ENCODE measurements at regions not wholly inside any gene's neighbourhood (a gene's known extent, or its start where the extent isn't known, plus 50 kb on each side); places are given as distances from the start of the nearest gene placed in this dataset.

- TF ChIP-seq, protein P1, sequence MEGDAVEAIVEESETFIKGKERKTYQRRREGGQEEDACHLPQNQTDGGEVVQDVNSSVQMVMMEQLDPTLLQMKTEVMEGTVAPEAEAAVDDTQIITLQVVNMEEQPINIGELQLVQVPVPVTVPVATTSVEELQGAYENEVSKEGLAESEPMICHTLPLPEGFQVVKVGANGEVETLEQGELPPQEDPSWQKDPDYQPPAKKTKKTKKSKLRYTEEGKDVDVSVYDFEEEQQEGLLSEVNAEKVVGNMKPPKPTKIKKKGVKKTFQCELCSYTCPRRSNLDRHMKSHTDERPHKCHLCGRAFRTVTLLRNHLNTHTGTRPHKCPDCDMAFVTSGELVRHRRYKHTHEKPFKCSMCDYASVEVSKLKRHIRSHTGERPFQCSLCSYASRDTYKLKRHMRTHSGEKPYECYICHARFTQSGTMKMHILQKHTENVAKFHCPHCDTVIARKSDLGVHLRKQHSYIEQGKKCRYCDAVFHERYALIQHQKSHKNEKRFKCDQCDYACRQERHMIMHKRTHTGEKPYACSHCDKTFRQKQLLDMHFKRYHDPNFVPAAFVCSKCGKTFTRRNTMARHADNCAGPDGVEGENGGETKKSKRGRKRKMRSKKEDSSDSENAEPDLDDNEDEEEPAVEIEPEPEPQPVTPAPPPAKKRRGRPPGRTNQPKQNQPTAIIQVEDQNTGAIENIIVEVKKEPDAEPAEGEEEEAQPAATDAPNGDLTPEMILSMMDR (conservative IDR thresholded peaks at IDR 0.05; ENCODE audit: control insufficient read depth, insufficient read depth, low read depth, low read length), result no peak
- no peak overlapping the region for H3K4me3 ChIP-seq (ENCODE audit: control insufficient read depth, low read depth, low read length)
- DNase-seq (ENCODE audit: low read depth), result no peak
These were observed 54.2 kb upstream of the NAP1L1 start for GRCh38 chr12:76138656-76139055.

- TF ChIP-seq, protein P1 (conservative IDR thresholded peaks at IDR 0.05; ENCODE audit: control insufficient read depth, insufficient read depth, low read depth, low read length), result no peak
- H3K4me3 ChIP-seq (ENCODE audit: control insufficient read depth, low read depth, low read length), result no peak overlapping the region
- DNase-seq (ENCODE audit: low read depth), result no peak
These were observed 53.1 kb upstream of the NAP1L1 start for GRCh38 chr12:76137606-76138005.

- no peak overlapping the region for H3K4me3 ChIP-seq (ENCODE audit: control insufficient read depth, low read depth, low read length)
- TF ChIP-seq, protein P1 (conservative IDR thresholded peaks at IDR 0.05; ENCODE audit: control insufficient read depth, insufficient read depth, low read depth, low read length), result no peak
- peak; percentile 27 for DNase-seq (ENCODE audit: low read depth)
These were observed 51.0 kb upstream of the NAP1L1 start for GRCh38 chr12:76135456-76135855.

Measured in fibroblast of mammary gland (primary cell).